Suprapubic skin (tissue), 3 donors: ENCODE measurements at regions not wholly inside any gene's neighbourhood (a gene's known extent, or its start where the extent isn't known, plus 50 kb on each side); places are given as distances from the start of the nearest gene placed in this dataset.

ENCODE experiments used
- CTCF ChIP-seq, 2 donors: fragments of 200-600 bp in 1 of 2; fragments of 450-650 bp in 1 of 2; sonication (generic) in 1 of 2; IDR thresholded peaks; one replicate each; pipeline ENCODE4 v1.5.1; 2016 to 2019; ENCODE audit warnings: antibody characterized with exemption in 2 of 2, mild to moderate bottlenecking in 1 of 2, moderate library complexity in 1 of 2
- POLR2A ChIP-seq, 2 donors: fragments of 450-650 bp; IDR thresholded peaks; one replicate each; pipeline ENCODE4 v1.6.1; 2017; ENCODE audit warnings: antibody characterized with exemption in 2 of 2, mild to moderate bottlenecking in 2 of 2, moderate library complexity in 2 of 2

- no peak for TF ChIP-seq POLR2A (IDR thresholded peaks at IDR 0.05)
- TF ChIP-seq CTCF (IDR thresholded peaks at IDR 0.05) = no peak
Observed at GRCh38 chr1:61580417-61580816, 144.5 kb downstream of the TM2D1 start.
